ENCODE measurements at regions not wholly inside any gene's neighbourhood (a gene's known extent, or its start where the extent isn't known, plus 50 kb on each side); places are given as distances from the start of the nearest gene placed in this dataset.

DNA sequence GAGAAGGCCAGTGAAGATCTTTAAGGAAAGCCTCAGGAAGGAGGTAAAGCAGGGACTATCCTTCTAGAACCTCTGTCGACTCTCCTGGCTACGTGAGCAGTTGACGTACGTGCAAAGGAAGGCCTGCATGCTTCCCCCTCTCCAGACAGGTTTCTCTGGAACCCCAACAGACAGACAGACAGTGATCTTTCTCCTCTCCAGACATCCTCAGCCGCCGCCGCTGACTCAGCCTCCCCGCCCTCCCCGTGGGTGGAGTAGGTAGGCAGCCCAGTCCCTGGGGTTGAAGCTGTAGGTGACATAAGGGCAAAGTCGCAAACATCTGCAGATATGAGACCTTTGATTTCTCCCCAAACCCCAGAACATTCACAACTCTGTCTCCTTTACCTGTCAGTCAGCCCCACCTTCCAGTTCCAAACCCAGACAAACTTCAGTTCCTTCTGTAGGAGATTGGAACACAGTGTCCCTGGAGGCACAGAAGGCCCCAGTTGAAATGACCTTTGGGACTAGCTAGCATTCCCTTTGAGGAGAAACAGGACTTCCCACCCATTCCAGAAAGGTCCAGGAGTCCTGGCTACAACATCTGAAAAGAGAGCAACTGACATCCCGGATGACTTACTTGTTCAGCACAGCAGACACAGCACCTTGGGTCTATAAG is 146.0 kb upstream of the JUN start:
- H2AFZ ChIP-seq (ENCODE audit: insufficient read depth, low read length, poor library complexity) = peak overlapping the region; percentile 23
- H2BK120ac ChIP-seq (ENCODE audit: insufficient read depth, low read length, poor library complexity) = peak overlapping the region; percentile 73
- H4K8ac ChIP-seq (ENCODE audit: low read depth, low read length) = peak overlapping the region; percentile 67
- H3K14ac ChIP-seq (ENCODE audit: low read length) = peak overlapping the region; percentile 47
- H3K18ac ChIP-seq (ENCODE audit: low read length) = peak overlapping the region; percentile 54
- H3K27ac ChIP-seq (ENCODE audit: low read depth, low read length) = peak overlapping the region; percentile 68
- H3K27me3 ChIP-seq (ENCODE audit: insufficient read depth, low read length) = no peaks in the 10 kb centered on the region
- no peaks in the 10 kb centered on the region for H3K36me3 ChIP-seq (ENCODE audit: control insufficient read depth in 1 of 2, insufficient read depth in 2 of 2, low read length in 2 of 2)
- no peak overlapping the region for H3K4me2 ChIP-seq (ENCODE audit: low read length)
- DNase-seq = peak; percentile 43 to 64
- H2BK5ac ChIP-seq (ENCODE audit: low read depth, low read length, poor library complexity) = peak overlapping the region; percentile 76
- peaks cover 9% of the 10 kb centered on the region for H3K79me1 ChIP-seq (ENCODE audit: low read length)
- H3K4ac ChIP-seq (ENCODE audit: low read depth, low read length) = peak overlapping the region; percentile 53
- H3K9me3 ChIP-seq (ENCODE audit: insufficient read depth, low read depth, low read length) = no peaks in the 10 kb centered on the region
- no peak overlapping the region for H3K9ac ChIP-seq (ENCODE audit: low read length)
- H2AK5ac ChIP-seq (ENCODE audit: low read length) = peak overlapping the region; percentile 45
- H3K79me2 ChIP-seq (ENCODE audit: control insufficient read depth, insufficient read depth, low read length, poor library complexity) = no peaks in the 10 kb centered on the region
- H3K4me3 ChIP-seq (ENCODE audit: low read depth, low read length) = no peak overlapping the region
- H4K12ac ChIP-seq (ENCODE audit: low read depth, low read length) = no peak overlapping the region
- peaks cover 16 to 18% of the 10 kb centered on the region in 2 experiments for H3K4me1 ChIP-seq (ENCODE audit: control insufficient read depth in 1 of 2, insufficient read depth in 2 of 2, low read length in 2 of 2)
- no peak overlapping the region for H3K23ac ChIP-seq (ENCODE audit: low read length)
- no CpG with 5 or more reads among the region's 11 CpGs for WGBS (ENCODE audit: extremely low coverage, insufficient coverage, insufficient read length)
- H4K91ac ChIP-seq (ENCODE audit: low read depth, low read length) = peak overlapping the region; percentile 96
- H2BK12ac ChIP-seq (ENCODE audit: low read length) = peak overlapping the region; percentile 87

DNA sequence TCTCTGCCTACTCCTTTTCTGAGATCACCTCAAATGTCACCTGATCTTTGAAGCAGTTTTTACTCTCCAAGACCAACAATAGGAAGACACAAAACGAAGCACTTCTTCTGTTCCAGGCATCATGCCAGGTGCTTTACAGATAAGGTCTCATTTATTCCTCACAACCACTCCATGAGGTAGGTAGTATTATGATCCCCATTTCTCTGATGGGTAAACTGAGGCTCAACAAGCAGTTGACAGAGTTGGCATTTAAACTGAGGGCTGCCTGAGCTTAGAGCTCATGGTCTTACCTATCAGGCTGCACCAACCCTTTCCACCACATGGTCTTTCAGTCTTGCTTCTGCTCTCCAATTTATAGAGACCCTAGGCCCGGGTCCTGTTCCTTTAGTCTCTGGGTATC is 147.2 kb upstream of the JUN start:
- Histone ChIP-seq H3K4me1 (ENCODE audit: control insufficient read depth in 1 of 2, insufficient read depth in 2 of 2, low read length in 2 of 2) (peaks cover 16 to 18% of the 10 kb centered on the region in 2 experiments), H4K91ac (ENCODE audit: low read depth, low read length) (peak overlapping the region; percentile 41), H3K4me3 (ENCODE audit: low read depth, low read length) (no peak overlapping the region), H4K8ac (ENCODE audit: low read depth, low read length) (no peak overlapping the region), H2BK120ac (ENCODE audit: insufficient read depth, low read length, poor library complexity) (no peak overlapping the region), H2BK5ac (ENCODE audit: low read depth, low read length, poor library complexity) (no peak overlapping the region), H3K27me3 (ENCODE audit: insufficient read depth, low read length) (no peaks in the 10 kb centered on the region), H3K79me2 (ENCODE audit: control insufficient read depth, insufficient read depth, low read length, poor library complexity) (no peaks in the 10 kb centered on the region), H3K9ac (ENCODE audit: low read length) (no peak overlapping the region), H2AK5ac (ENCODE audit: low read length) (no peak overlapping the region), H3K36me3 (ENCODE audit: control insufficient read depth in 1 of 2, insufficient read depth in 2 of 2, low read length in 2 of 2) (no peaks in the 10 kb centered on the region), H3K4ac (ENCODE audit: low read depth, low read length) (no peak overlapping the region), H3K14ac (ENCODE audit: low read length) (no peak overlapping the region), H3K79me1 (ENCODE audit: low read length) (peaks cover 9% of the 10 kb centered on the region), H3K23ac (ENCODE audit: low read length) (no peak overlapping the region), H4K12ac (ENCODE audit: low read depth, low read length) (no peak overlapping the region), H3K27ac (ENCODE audit: low read depth, low read length) (no peak overlapping the region), H2AFZ (ENCODE audit: insufficient read depth, low read length, poor library complexity) (no peak overlapping the region), H3K18ac (ENCODE audit: low read length) (no peak overlapping the region), H3K4me2 (ENCODE audit: low read length) (no peak overlapping the region), H2BK12ac (ENCODE audit: low read length) (no peak overlapping the region), H3K9me3 (ENCODE audit: insufficient read depth, low read depth, low read length) (no peaks in the 10 kb centered on the region)
- WGBS (ENCODE audit: extremely low coverage, insufficient coverage, insufficient read length) = no CpG with 5 or more reads among the region's 2 CpGs
- no peak for DNase-seq

DNA sequence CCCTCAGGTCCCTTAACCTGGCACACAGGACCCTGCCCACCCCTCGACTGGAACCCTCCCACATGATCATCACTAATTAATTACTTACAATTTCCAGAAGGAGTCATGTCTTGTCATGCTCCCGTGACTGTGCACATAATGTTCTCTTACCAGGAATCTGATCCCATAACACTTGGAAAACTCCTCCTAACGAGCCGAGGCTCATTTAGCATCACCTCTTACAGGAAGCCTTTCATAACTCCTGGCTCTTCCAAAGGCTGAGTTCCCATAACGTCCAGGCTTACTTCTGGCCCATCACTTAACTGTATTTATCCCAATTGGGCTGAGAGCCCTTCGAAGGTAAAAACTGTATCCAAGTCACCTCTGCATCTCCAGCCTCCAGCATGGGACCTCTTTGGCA is 147.9 kb upstream of the JUN start:
- no peak overlapping the region for H2AFZ ChIP-seq (ENCODE audit: insufficient read depth, low read length, poor library complexity)
- H3K18ac ChIP-seq (ENCODE audit: low read length) = no peak overlapping the region
- H3K36me3 ChIP-seq (ENCODE audit: control insufficient read depth in 1 of 2, insufficient read depth in 2 of 2, low read length in 2 of 2) = no peaks in the 10 kb centered on the region
- no peaks in the 10 kb centered on the region for H3K27me3 ChIP-seq (ENCODE audit: insufficient read depth, low read length)
- H2AK5ac ChIP-seq (ENCODE audit: low read length) = no peak overlapping the region
- H3K79me1 ChIP-seq (ENCODE audit: low read length) = peaks cover 9% of the 10 kb centered on the region
- WGBS (ENCODE audit: extremely low coverage, insufficient coverage, insufficient read length) = no CpG with 5 or more reads among the region's 6 CpGs
- no peak overlapping the region for H3K4me3 ChIP-seq (ENCODE audit: low read depth, low read length)
- H2BK5ac ChIP-seq (ENCODE audit: low read depth, low read length, poor library complexity) = no peak overlapping the region
- no peak overlapping the region for H3K27ac ChIP-seq (ENCODE audit: low read depth, low read length)
- H4K91ac ChIP-seq (ENCODE audit: low read depth, low read length) = peak overlapping the region; percentile 41
- no peaks in the 10 kb centered on the region for H3K79me2 ChIP-seq (ENCODE audit: control insufficient read depth, insufficient read depth, low read length, poor library complexity)
- no peaks in the 10 kb centered on the region for H3K9me3 ChIP-seq (ENCODE audit: insufficient read depth, low read depth, low read length)
- H3K23ac ChIP-seq (ENCODE audit: low read length) = no peak overlapping the region
- no peak overlapping the region for H3K4me2 ChIP-seq (ENCODE audit: low read length)
- H2BK12ac ChIP-seq (ENCODE audit: low read length) = peak overlapping the region; percentile 34
- no peak overlapping the region for H3K14ac ChIP-seq (ENCODE audit: low read length)
- peaks cover 16 to 18% of the 10 kb centered on the region in 2 experiments for H3K4me1 ChIP-seq (ENCODE audit: control insufficient read depth in 1 of 2, insufficient read depth in 2 of 2, low read length in 2 of 2)
- no peak overlapping the region for H2BK120ac ChIP-seq (ENCODE audit: insufficient read depth, low read length, poor library complexity)
- no peak overlapping the region for H4K12ac ChIP-seq (ENCODE audit: low read depth, low read length)
- no peak overlapping the region for H3K4ac ChIP-seq (ENCODE audit: low read depth, low read length)
- no peak overlapping the region for H3K9ac ChIP-seq (ENCODE audit: low read length)
- no peak overlapping the region for H4K8ac ChIP-seq (ENCODE audit: low read depth, low read length)
- no peak for DNase-seq

DNA sequence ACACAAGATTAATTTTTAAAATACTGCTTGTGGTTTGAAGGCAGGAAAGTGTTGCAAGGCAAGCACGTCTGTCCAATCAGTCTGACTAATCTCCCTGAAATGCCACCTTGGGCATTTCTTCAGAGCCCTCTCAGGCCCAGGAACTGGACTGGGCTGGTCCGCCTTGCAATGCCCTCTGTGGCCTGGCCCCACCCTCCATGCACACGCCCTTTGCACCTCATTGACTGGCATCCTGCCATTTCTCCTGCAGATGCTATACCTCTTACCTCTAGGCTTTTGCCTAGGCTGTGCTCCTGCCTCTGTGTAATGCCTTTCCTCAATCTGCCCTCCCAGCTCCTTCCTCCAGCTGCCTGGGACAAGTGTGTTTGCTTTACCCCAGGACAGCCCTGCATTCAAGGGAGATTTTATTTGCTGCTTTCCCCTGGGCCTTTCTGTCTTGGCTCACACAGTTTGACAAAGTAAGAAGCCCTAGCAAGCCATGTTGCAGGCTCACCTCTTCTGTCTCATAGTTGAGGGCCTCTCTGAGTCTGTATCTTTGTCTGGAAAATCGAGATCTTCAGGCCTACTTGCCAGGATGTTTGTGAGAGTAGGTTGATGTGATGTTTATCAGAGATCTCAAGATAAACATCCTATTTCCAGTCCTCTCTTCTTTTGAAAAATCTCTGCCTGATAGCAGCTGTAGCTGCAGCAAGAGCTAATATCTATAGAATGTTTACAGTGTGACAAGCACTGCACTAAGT is 149.2 kb upstream of the JUN start:
- no peak overlapping the region for H3K4me3 ChIP-seq (ENCODE audit: low read depth, low read length)
- no peak overlapping the region for H2AK5ac ChIP-seq (ENCODE audit: low read length)
- peak overlapping the region; percentile 5 for H2BK12ac ChIP-seq (ENCODE audit: low read length)
- H3K36me3 ChIP-seq (ENCODE audit: control insufficient read depth in 1 of 2, insufficient read depth in 2 of 2, low read length in 2 of 2) = no peaks in the 10 kb centered on the region
- H3K27me3 ChIP-seq (ENCODE audit: insufficient read depth, low read length) = no peaks in the 10 kb centered on the region
- no peak overlapping the region for H3K4ac ChIP-seq (ENCODE audit: low read depth, low read length)
- no peak overlapping the region for H3K23ac ChIP-seq (ENCODE audit: low read length)
- no peak overlapping the region for H3K14ac ChIP-seq (ENCODE audit: low read length)
- no peak overlapping the region for H2BK5ac ChIP-seq (ENCODE audit: low read depth, low read length, poor library complexity)
- no peak overlapping the region for H2BK120ac ChIP-seq (ENCODE audit: insufficient read depth, low read length, poor library complexity)
- H2AFZ ChIP-seq (ENCODE audit: insufficient read depth, low read length, poor library complexity) = no peak overlapping the region
- peak overlapping the region; percentile 8 for H3K18ac ChIP-seq (ENCODE audit: low read length)
- no peak overlapping the region for H3K27ac ChIP-seq (ENCODE audit: low read depth, low read length)
- peaks cover 9% of the 10 kb centered on the region for H3K79me1 ChIP-seq (ENCODE audit: low read length)
- no peak overlapping the region for H4K8ac ChIP-seq (ENCODE audit: low read depth, low read length)
- WGBS (ENCODE audit: extremely low coverage, insufficient coverage, insufficient read length) = no CpG with 5 or more reads among the region's 4 CpGs
- peak overlapping the region; percentile 71 for H4K91ac ChIP-seq (ENCODE audit: low read depth, low read length)
- DNase-seq = peak; percentile 55 to 71
- H3K9me3 ChIP-seq (ENCODE audit: insufficient read depth, low read depth, low read length) = no peaks in the 10 kb centered on the region
- no peak overlapping the region for H3K4me2 ChIP-seq (ENCODE audit: low read length)
- H3K4me1 ChIP-seq (ENCODE audit: control insufficient read depth in 1 of 2, insufficient read depth in 2 of 2, low read length in 2 of 2) = peaks cover 16% of the 10 kb centered on the region in 2 experiments
- H4K12ac ChIP-seq (ENCODE audit: low read depth, low read length) = no peak overlapping the region
- no peaks in the 10 kb centered on the region for H3K79me2 ChIP-seq (ENCODE audit: control insufficient read depth, insufficient read depth, low read length, poor library complexity)
- no peak overlapping the region for H3K9ac ChIP-seq (ENCODE audit: low read length)

All from trophoblast cell (in vitro differentiated cells and primary cell).